ENCODE measurements at regions not wholly inside any gene's neighbourhood (a gene's known extent, or its start where the extent isn't known, plus 50 kb on each side); places are given as distances from the start of the nearest gene placed in this dataset.

DNA sequence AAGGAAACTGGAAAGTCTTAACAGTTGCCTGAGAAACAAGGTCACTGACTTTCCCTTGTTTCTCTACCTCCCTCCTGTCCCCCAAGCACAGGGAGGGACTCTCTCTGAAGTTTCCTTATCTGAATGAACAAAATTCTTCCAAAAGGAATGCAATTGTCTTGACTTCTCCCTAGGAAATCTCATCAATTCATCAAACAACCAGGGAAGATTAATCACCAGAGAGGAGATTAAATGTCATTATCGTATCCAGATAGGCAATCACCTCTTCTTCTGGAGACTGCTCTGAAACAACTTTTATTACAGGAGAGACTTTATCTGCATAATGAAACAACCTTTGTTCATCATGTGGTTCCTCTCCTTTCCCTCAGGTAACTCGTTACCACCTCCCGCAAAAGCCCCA, 431.4 kb downstream of the SLC16A7 start:
- TF ChIP-seq EZH2 (IDR thresholded peaks at IDR 0.05; ENCODE audit: borderline replicate concordance) (no peak), EZH2phosphoT487 (IDR thresholded peaks at IDR 0.05; ENCODE audit: low read depth, severe bottlenecking, unreplicated experiment) (no peak)
- TF ChIP-seq, protein P1, sequence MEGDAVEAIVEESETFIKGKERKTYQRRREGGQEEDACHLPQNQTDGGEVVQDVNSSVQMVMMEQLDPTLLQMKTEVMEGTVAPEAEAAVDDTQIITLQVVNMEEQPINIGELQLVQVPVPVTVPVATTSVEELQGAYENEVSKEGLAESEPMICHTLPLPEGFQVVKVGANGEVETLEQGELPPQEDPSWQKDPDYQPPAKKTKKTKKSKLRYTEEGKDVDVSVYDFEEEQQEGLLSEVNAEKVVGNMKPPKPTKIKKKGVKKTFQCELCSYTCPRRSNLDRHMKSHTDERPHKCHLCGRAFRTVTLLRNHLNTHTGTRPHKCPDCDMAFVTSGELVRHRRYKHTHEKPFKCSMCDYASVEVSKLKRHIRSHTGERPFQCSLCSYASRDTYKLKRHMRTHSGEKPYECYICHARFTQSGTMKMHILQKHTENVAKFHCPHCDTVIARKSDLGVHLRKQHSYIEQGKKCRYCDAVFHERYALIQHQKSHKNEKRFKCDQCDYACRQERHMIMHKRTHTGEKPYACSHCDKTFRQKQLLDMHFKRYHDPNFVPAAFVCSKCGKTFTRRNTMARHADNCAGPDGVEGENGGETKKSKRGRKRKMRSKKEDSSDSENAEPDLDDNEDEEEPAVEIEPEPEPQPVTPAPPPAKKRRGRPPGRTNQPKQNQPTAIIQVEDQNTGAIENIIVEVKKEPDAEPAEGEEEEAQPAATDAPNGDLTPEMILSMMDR (IDR thresholded peaks at IDR 0.05; ENCODE audit: poor library complexity): no peak

All from hepatocyte (in vitro differentiated cells).